ENCODE measurements at regions not wholly inside any gene's neighbourhood (a gene's known extent, or its start where the extent isn't known, plus 50 kb on each side); places are given as distances from the start of the nearest gene placed in this dataset.
"Not testable (repeated sequence)": the region's sequence is repeated elsewhere in the genome, so short reads cannot be mapped to it uniquely, and the experiment has no call there.

- DNase-seq (ENCODE audit: low spot score in 2 of 2); H3K27ac ChIP-seq; H3K4me1 ChIP-seq; H3K9me3 ChIP-seq; H3K4me3 ChIP-seq; intact Hi-C loops (cut with DNase I; ENCODE audit: low total_unique reads); H3K36me3 ChIP-seq; H3K27me3 ChIP-seq: not testable (repeated sequence)
- TF ChIP-seq CTCF (IDR thresholded peaks at IDR 0.05): peak in 1 of 3 donors; percentile 31
These were observed 110.1 kb downstream of the LAT start for GRCh38 chr16:29094729-29095624.

GRCh38 chr16:29094325-29094724, 109.5 kb downstream of the LAT start:
- H3K27ac ChIP-seq; intact Hi-C loops (cut with DNase I; ENCODE audit: low total_unique reads); H3K4me3 ChIP-seq; DNase-seq (ENCODE audit: low spot score in 2 of 2); H3K27me3 ChIP-seq; H3K9me3 ChIP-seq; H3K36me3 ChIP-seq; H3K4me1 ChIP-seq: not testable (repeated sequence)

GRCh38 chr16:29089679-29090078, 104.8 kb downstream of the LAT start:
- intact Hi-C loops (cut with DNase I; ENCODE audit: low total_unique reads); H3K9me3 ChIP-seq; DNase-seq (ENCODE audit: low spot score in 2 of 2); H3K4me3 ChIP-seq; H3K27ac ChIP-seq; H3K4me1 ChIP-seq; H3K27me3 ChIP-seq; H3K36me3 ChIP-seq: not testable (repeated sequence)

GRCh38 chr16:29087673-29088072, 102.8 kb downstream of the LAT start:
- H3K4me1 ChIP-seq; intact Hi-C loops (cut with DNase I; ENCODE audit: low total_unique reads); H3K9me3 ChIP-seq; H3K36me3 ChIP-seq; H3K27me3 ChIP-seq; H3K4me3 ChIP-seq; DNase-seq (ENCODE audit: low spot score in 2 of 2); H3K27ac ChIP-seq: not testable (repeated sequence)

- H3K36me3 ChIP-seq; H3K4me1 ChIP-seq; H3K27ac ChIP-seq; H3K9me3 ChIP-seq; intact Hi-C loops (cut with DNase I; ENCODE audit: low total_unique reads); H3K27me3 ChIP-seq; DNase-seq (ENCODE audit: low spot score in 2 of 2): not testable (repeated sequence)
- H3K4me3 ChIP-seq: peak overlapping the region; percentile 41 to 59 (median 47)
These were observed 97.2 kb downstream of the LAT start for GRCh38 chr16:29081829-29082639.

- H3K36me3 ChIP-seq; H3K27me3 ChIP-seq; intact Hi-C loops (cut with DNase I; ENCODE audit: low total_unique reads); H3K4me1 ChIP-seq; DNase-seq (ENCODE audit: low spot score in 2 of 2); H3K9me3 ChIP-seq: not testable (repeated sequence)
- Histone ChIP-seq H3K4me3 (peak overlapping the region; percentile 36 to 60 (median 42)), H3K27ac (peak overlapping the region; percentile 65 to 84)
These were observed 89.9 kb downstream of the LAT start for GRCh38 chr16:29074554-29075402.

- H3K4me3 ChIP-seq; H3K4me1 ChIP-seq; H3K36me3 ChIP-seq; DNase-seq (ENCODE audit: low spot score in 2 of 2); H3K27me3 ChIP-seq; H3K9me3 ChIP-seq; H3K27ac ChIP-seq; intact Hi-C loops (cut with DNase I; ENCODE audit: low total_unique reads): not testable (repeated sequence)
These were observed 77.4 kb downstream of the LAT start for GRCh38 chr16:29062235-29062634.

GRCh38 chr16:29061467-29061921, 76.6 kb downstream of the LAT start:
- intact Hi-C loops (cut with DNase I; ENCODE audit: low total_unique reads); H3K4me1 ChIP-seq; H3K4me3 ChIP-seq; H3K27ac ChIP-seq; H3K27me3 ChIP-seq; H3K36me3 ChIP-seq; DNase-seq (ENCODE audit: low spot score in 2 of 2); H3K9me3 ChIP-seq: not testable (repeated sequence)

GRCh38 chr16:29060022-29060810, 75.4 kb downstream of the LAT start:
- H3K27ac ChIP-seq; H3K9me3 ChIP-seq; H3K36me3 ChIP-seq; DNase-seq (ENCODE audit: low spot score in 2 of 2); H3K4me1 ChIP-seq; intact Hi-C loops (cut with DNase I; ENCODE audit: low total_unique reads); H3K4me3 ChIP-seq; H3K27me3 ChIP-seq: not testable (repeated sequence)

- H3K27ac ChIP-seq; H3K36me3 ChIP-seq; H3K4me3 ChIP-seq; H3K9me3 ChIP-seq; H3K27me3 ChIP-seq; H3K4me1 ChIP-seq; DNase-seq (ENCODE audit: low spot score in 2 of 2); intact Hi-C loops (cut with DNase I; ENCODE audit: low total_unique reads): not testable (repeated sequence)
These were observed 74.7 kb downstream of the LAT start for GRCh38 chr16:29059575-29059974.

Measured in breast epithelium (tissue), 4 donors.